ENCODE measurements at regions not wholly inside any gene's neighbourhood (a gene's known extent, or its start where the extent isn't known, plus 50 kb on each side); places are given as distances from the start of the nearest gene placed in this dataset.

DNA sequence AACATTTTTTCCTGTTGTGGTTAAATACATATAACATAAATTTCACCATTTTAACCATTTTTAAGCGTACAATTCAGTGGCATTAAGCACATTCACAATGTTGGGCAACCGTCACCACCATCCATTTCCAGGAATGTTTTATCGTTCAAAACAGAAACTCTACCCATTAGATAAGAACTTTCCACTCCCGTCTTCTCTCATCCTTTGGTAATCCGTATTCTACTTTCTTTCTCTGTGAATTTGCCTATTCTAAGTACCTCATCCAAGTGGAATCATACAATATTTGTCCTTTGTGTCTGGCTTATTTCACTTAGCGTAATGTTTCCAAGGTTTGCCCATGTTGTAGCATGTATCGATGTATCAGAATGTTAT lies 336.0 kb downstream of the RRAGC start:
- no peak overlapping the region for H3K4me2 ChIP-seq (ENCODE audit: low read depth, low read length, poor library complexity, severe bottlenecking)
- H3K27ac ChIP-seq (ENCODE audit: low read depth, low read length): no peak overlapping the region
- H3K27me3 ChIP-seq (ENCODE audit: low read length): no peaks in the 10 kb centered on the region
- H3F3A ChIP-seq (ENCODE audit: insufficient read depth): no peaks in the 10 kb centered on the region
- no peak overlapping the region for H2AFZ ChIP-seq (ENCODE audit: low read depth, low read length, severe bottlenecking)
- H3K9me2 ChIP-seq (replicated peaks; ENCODE audit: insufficient read depth, low read length): no peaks in the 10 kb centered on the region
- no peaks in the 10 kb centered on the region for H3K79me2 ChIP-seq (ENCODE audit: insufficient read depth, low read length)
- TF ChIP-seq EZH2phosphoT487 (conservative IDR thresholded peaks at IDR 0.05; ENCODE audit: low read length): no peak
- TF ChIP-seq, protein P1, sequence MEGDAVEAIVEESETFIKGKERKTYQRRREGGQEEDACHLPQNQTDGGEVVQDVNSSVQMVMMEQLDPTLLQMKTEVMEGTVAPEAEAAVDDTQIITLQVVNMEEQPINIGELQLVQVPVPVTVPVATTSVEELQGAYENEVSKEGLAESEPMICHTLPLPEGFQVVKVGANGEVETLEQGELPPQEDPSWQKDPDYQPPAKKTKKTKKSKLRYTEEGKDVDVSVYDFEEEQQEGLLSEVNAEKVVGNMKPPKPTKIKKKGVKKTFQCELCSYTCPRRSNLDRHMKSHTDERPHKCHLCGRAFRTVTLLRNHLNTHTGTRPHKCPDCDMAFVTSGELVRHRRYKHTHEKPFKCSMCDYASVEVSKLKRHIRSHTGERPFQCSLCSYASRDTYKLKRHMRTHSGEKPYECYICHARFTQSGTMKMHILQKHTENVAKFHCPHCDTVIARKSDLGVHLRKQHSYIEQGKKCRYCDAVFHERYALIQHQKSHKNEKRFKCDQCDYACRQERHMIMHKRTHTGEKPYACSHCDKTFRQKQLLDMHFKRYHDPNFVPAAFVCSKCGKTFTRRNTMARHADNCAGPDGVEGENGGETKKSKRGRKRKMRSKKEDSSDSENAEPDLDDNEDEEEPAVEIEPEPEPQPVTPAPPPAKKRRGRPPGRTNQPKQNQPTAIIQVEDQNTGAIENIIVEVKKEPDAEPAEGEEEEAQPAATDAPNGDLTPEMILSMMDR (IDR thresholded peaks at IDR 0.05; ENCODE audit: insufficient read depth, low read length, poor library complexity, severe bottlenecking): no peak
- no peak overlapping the region for H3K9ac ChIP-seq (ENCODE audit: low read length)
- no peaks in the 10 kb centered on the region for H4K20me1 ChIP-seq (ENCODE audit: low read depth, low read length)
- H3K9me3 ChIP-seq (ENCODE audit: insufficient read depth, low read length): no peaks in the 10 kb centered on the region
- H3K4me3 ChIP-seq (ENCODE audit: insufficient read depth, low read length, poor library complexity, severe bottlenecking): no peak overlapping the region
- H3K36me3 ChIP-seq (ENCODE audit: low read length): no peaks in the 10 kb centered on the region

DNA sequence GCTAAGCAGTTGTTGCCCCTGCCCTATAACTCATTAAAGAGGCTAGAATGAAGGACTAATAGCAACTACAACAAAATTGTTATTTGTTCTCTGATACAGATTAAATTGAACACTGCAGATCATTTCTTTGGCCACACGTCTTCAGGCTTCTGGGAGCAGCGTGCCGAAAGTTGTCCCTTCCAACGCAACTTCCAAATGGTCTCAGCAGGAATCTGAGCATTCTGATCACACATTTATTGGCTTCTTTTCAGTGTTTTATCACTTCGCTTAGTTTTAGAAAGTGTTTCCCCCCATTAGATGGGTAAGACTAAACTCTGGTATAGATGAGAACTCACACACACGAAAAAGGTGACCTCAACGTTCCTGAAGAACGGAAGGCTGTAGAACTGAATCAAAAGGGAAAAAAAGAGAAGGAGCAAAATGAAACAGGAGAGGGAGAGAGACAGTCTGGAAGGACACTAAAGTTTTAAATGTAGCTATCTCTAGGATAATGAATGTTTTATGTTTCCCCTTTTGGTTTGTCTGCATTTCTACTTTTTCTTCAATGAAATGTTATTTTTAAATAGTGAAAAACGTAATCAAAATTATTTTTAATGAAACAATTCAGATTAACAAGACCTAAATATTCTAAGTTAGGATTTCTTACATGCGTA lies 336.5 kb downstream of the RRAGC start:
- Histone ChIP-seq H3K79me2 (ENCODE audit: insufficient read depth, low read length) (no peaks in the 10 kb centered on the region), H3K27me3 (ENCODE audit: low read length) (no peaks in the 10 kb centered on the region), H3K4me3 (ENCODE audit: insufficient read depth, low read length, poor library complexity, severe bottlenecking) (no peak overlapping the region), H4K20me1 (ENCODE audit: low read depth, low read length) (no peaks in the 10 kb centered on the region), H3K9ac (ENCODE audit: low read length) (no peak overlapping the region), H3K9me3 (ENCODE audit: insufficient read depth, low read length) (no peaks in the 10 kb centered on the region), H3F3A (ENCODE audit: insufficient read depth) (no peaks in the 10 kb centered on the region), H3K27ac (ENCODE audit: low read depth, low read length) (no peak overlapping the region), H3K4me2 (ENCODE audit: low read depth, low read length, poor library complexity, severe bottlenecking) (no peak overlapping the region), H3K9me2 (replicated peaks; ENCODE audit: insufficient read depth, low read length) (no peaks in the 10 kb centered on the region), H2AFZ (ENCODE audit: low read depth, low read length, severe bottlenecking) (no peak overlapping the region), H3K36me3 (ENCODE audit: low read length) (no peaks in the 10 kb centered on the region)
- TF ChIP-seq, protein P1 (IDR thresholded peaks at IDR 0.05; ENCODE audit: insufficient read depth, low read length, poor library complexity, severe bottlenecking): no peak
- TF ChIP-seq EZH2phosphoT487 (conservative IDR thresholded peaks at IDR 0.05; ENCODE audit: low read length): no peak

DNA sequence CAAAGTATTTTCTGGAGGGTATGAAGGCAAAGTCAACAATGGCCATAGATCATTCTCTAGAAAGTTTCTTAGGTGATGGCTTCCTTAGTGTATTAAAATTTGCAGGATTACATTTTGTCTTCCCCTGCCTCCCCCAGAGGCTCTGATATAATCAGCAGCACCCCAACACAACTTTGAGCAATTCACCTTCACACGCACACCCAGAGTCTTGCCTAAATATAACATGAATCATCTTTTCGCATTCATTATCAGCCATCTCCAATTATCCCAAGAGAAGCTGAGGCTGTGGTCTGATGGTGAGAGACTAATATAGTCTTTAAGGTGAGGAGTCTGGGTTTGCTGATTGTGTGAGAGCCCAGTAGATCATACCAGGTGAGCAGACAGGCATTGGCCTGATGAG lies 343.0 kb downstream of the RRAGC start:
- Histone ChIP-seq H3K36me3 (ENCODE audit: low read length) (no peaks in the 10 kb centered on the region), H3K27ac (ENCODE audit: low read depth, low read length) (no peak overlapping the region), H4K20me1 (ENCODE audit: low read depth, low read length) (no peaks in the 10 kb centered on the region), H3K79me2 (ENCODE audit: insufficient read depth, low read length) (no peaks in the 10 kb centered on the region), H3K4me3 (ENCODE audit: insufficient read depth, low read length, poor library complexity, severe bottlenecking) (no peak overlapping the region), H3K4me2 (ENCODE audit: low read depth, low read length, poor library complexity, severe bottlenecking) (no peak overlapping the region), H3K27me3 (ENCODE audit: low read length) (no peaks in the 10 kb centered on the region), H2AFZ (ENCODE audit: low read depth, low read length, severe bottlenecking) (no peak overlapping the region), H3K9ac (ENCODE audit: low read length) (no peak overlapping the region), H3K9me2 (replicated peaks; ENCODE audit: insufficient read depth, low read length) (no peaks in the 10 kb centered on the region), H3K9me3 (ENCODE audit: insufficient read depth, low read length) (no peaks in the 10 kb centered on the region), H3F3A (ENCODE audit: insufficient read depth) (no peaks in the 10 kb centered on the region)
- no peak for TF ChIP-seq EZH2phosphoT487 (conservative IDR thresholded peaks at IDR 0.05; ENCODE audit: low read length)
- TF ChIP-seq, protein P1 (IDR thresholded peaks at IDR 0.05; ENCODE audit: insufficient read depth, low read length, poor library complexity, severe bottlenecking): no peak
